GM23248 (cell line): ENCODE measurements at regions not wholly inside any gene's neighbourhood (a gene's known extent, or its start where the extent isn't known, plus 50 kb on each side); places are given as distances from the start of the nearest gene placed in this dataset.

Experiments used
- EZH2 ChIP-seq: fragments of 200-600 bp; sonication (generic); IDR thresholded peaks from 2 replicates; pipeline ENCODE4 v1.6.1; 2018; ENCODE audit warnings: antibody characterized with exemption, mild to moderate bottlenecking; ENCODE audit not compliant: insufficient read depth, poor library complexity, severe bottlenecking
- EZH2phosphoT487 ChIP-seq: fragments of 200-600 bp; sonication (generic); IDR thresholded peaks from 2 replicates; pipeline ENCODE4 v1.6.1; 2018; ENCODE audit warnings: antibody characterized with exemption, moderate library complexity, mild to moderate bottlenecking, low read depth; ENCODE audit not compliant: insufficient read depth

GRCh38 chr1:58888833-58889232 lies 105.0 kb upstream of the JUN start:
- TF ChIP-seq EZH2 (no peak), EZH2phosphoT487 (no peak)
